Activated naive CD4-positive, alpha-beta T cell treated with anti-CD3 and anti-CD28 coated beads, Interleukin-2, amount 50 U/mL, for 16 hours (primary cell): ENCODE measurements at regions not wholly inside any gene's neighbourhood (a gene's known extent, or its start where the extent isn't known, plus 50 kb on each side); places are given as distances from the start of the nearest gene placed in this dataset.

Experiments used
- DNase-seq: peaks from one replicate; pipeline ENCODE4 v3.0.0-alpha.2; 2020

GRCh38 chr12:127360580-127360979 is 906.4 kb upstream of the TMEM132C start:
- no peak for DNase-seq

- DNase-seq: no peak
These were observed 904.8 kb upstream of the TMEM132C start for GRCh38 chr12:127362121-127362520.

- DNase-seq: no peak
These were observed 903.6 kb upstream of the TMEM132C start for GRCh38 chr12:127363392-127363791.

DNA sequence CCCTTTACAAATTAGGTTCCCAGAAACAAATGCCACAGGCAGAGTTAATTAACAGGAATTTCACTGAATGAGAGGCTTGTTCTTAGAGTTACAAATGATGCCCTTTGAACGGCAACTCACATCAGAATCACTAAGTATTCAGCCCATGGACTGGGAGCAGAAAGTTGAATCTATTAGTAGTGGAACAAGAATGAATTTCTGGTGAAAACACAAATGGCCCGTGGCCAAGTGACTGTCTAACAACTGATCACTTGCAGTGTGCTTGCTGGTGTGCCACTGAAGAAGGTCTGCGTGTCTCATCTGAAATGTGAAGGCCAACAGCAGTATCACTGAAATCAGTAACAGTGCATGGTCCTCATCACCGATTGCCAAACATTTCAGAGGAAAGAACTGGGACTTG is 893.4 kb upstream of the TMEM132C start:
- no peak for DNase-seq

DNA sequence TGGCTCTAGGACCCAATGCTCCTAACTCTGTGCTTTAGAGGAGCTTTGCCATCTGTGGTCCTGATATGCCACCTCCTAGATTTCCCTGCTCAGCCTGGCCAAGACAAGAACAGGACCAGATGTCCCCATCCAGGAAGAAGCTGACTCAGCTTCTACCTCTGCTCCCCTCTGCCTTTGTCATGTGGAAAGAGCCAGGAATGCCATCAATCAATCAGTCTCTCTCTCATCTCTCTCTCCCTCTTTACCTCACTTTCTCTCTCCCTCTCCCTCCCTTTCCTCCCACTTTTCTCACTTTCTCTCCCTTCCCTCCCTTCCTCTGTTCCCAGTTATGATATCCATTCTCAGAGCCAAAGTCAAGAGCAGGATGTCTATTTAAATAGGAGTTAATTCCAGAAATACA is 892.5 kb upstream of the TMEM132C start:
- no peak for DNase-seq

GRCh38 chr12:127381043-127381668 is 885.8 kb upstream of the TMEM132C start:
- peak; percentile 29 for DNase-seq

- no peak for DNase-seq
These were observed 885.3 kb upstream of the TMEM132C start for GRCh38 chr12:127381681-127382080.

- no peak for DNase-seq
These were observed 883.7 kb upstream of the TMEM132C start for GRCh38 chr12:127383281-127383680.

- DNase-seq: no peak
These were observed 880.2 kb upstream of the TMEM132C start for GRCh38 chr12:127386723-127387122.

GRCh38 chr12:127388985-127389384 is 878.0 kb upstream of the TMEM132C start:
- DNase-seq: no peak

- DNase-seq: no peak
These were observed 877.0 kb upstream of the TMEM132C start for GRCh38 chr12:127389923-127390322.

- no peak for DNase-seq
These were observed 873.5 kb upstream of the TMEM132C start for GRCh38 chr12:127393465-127393864.

DNA sequence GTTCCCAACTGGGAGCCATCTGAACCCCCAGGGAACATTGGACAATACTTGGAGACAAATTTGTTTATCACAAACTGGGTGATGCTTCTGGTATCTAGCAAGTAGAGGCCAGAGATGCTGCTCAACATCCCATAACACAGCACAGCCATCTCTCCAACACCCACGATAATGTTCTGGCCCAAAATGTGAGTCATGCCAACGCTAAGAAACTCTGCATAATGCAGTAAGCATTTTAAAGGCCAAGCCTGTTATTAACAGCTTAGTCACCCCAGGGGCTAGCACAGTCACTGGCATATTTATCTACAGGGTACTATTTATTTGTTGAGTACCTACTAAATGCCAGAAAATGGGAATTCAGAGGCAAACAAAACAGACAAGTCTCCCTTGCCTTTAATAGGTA is 873.1 kb upstream of the TMEM132C start:
- no peak for DNase-seq

- DNase-seq: no peak
These were observed 870.2 kb upstream of the TMEM132C start for GRCh38 chr12:127396734-127397133.

- no peak for DNase-seq
These were observed 868.8 kb upstream of the TMEM132C start for GRCh38 chr12:127398016-127398710.

DNA sequence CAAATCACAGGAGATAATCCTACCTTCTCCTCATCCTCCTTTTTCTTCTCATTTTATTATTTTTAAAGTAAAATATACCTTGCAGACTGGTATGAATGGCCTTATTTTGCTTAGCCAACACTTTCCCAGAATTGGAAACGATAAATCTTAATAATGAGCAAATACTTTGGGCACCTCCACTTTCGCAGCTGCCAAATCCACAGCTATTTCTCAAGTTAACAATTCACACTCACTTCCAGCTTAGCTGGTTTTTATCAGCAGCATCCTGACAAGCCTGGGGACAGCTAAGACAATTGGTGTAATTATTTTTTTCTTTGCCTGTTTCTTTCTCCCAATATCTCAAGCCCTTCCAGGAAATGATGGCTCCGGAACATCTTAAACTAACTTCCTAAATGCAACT is 867.5 kb upstream of the TMEM132C start:
- no peak for DNase-seq

DNA sequence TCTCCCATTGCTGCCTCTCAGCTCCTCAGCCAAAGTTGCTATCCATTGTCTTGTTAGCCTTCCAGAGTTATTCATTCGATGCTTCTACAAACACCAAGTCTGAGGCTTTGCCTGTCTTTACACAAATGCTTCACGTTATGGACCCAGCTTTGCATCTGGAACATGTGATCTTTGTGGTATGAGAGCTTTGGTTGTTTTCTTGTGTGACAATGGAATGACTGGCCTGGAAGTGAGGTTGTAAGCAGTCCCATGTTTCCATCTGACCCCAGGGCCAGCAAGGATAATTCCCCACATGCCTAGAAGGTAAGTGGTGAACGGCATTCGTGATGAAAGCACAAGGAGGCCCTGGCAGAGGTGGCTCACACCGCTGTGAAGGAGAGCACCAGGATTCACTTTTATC is 866.7 kb upstream of the TMEM132C start:
- DNase-seq: no peak

DNA sequence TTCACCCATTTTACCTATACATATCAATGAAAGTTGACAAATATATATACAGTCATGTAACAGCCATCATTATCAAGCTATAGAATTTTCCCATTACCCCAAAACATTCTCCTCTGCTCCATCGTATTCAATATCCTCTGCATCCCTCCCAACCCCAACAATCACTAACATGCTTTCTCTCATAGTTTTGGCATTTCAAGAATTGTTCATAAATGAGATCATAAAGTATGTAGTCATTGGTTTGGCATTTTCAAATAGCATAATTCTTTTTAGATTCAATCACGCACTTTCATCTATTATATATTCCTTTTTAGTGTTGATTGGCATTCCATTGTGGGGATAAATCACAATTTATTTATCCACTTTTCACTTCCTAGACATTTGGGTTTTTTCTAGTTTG is 866.0 kb upstream of the TMEM132C start:
- no peak for DNase-seq

- DNase-seq: no peak
These were observed 865.4 kb upstream of the TMEM132C start for GRCh38 chr12:127401536-127401935.

- DNase-seq: no peak
These were observed 855.6 kb upstream of the TMEM132C start for GRCh38 chr12:127411166-127411915.

GRCh38 chr12:127411981-127412380 is 855.0 kb upstream of the TMEM132C start:
- DNase-seq: no peak

GRCh38 chr12:127412866-127413265 is 854.1 kb upstream of the TMEM132C start:
- no peak for DNase-seq

- no peak for DNase-seq
These were observed 852.8 kb upstream of the TMEM132C start for GRCh38 chr12:127414186-127414585.

- DNase-seq: no peak
These were observed 852.3 kb upstream of the TMEM132C start for GRCh38 chr12:127414636-127415035.
